Naive B cell (primary cell): ENCODE measurements at regions not wholly inside any gene's neighbourhood (a gene's known extent, or its start where the extent isn't known, plus 50 kb on each side); places are given as distances from the start of the nearest gene placed in this dataset.

ENCODE experiments used
- ATAC-seq, 2 donors: fragments of 150-1000 bp; cut with Tn5 transposase; 2 replicates each; pipeline ENCODE4 v1.10.0; 2021; ENCODE audit warnings: low read depth in 2 of 2, mild to moderate bottlenecking in 2 of 2, moderate library complexity in 2 of 2
- DNase-seq: peaks from one replicate; pipeline ENCODE4 v3.0.0; 2022
- H3K27ac Mint-ChIP-seq, 6 donors: one replicate each; pipeline ENCODE4 v1.8.0; 2020 to 2022; ENCODE audit warnings: mild to moderate bottlenecking in 6 of 6, mixed read lengths in 6 of 6, moderate library complexity in 5 of 6, inconsistent platforms in 2 of 6
- H3K27me3 Mint-ChIP-seq, 3 donors: one replicate each; pipeline ENCODE4 v1.8.0; 2021 to 2022; ENCODE audit warnings: mixed read lengths in 3 of 3, mild to moderate bottlenecking in 1 of 3
- H3K36me3 Mint-ChIP-seq, 2 donors: one replicate each; pipeline ENCODE4 v1.8.0; 2020 to 2022; ENCODE audit warnings: mixed read lengths in 2 of 2, inconsistent platforms in 1 of 2, mild to moderate bottlenecking in 1 of 2
- H3K4me1 Mint-ChIP-seq, 3 donors: one replicate each; pipeline ENCODE4 v1.8.0; 2020 to 2022; ENCODE audit warnings: mixed read lengths in 3 of 3, inconsistent platforms in 1 of 3, mild to moderate bottlenecking in 1 of 3, moderate library complexity in 1 of 3
- H3K4me3 Mint-ChIP-seq, 8 donors: one replicate each; pipeline ENCODE4 v1.8.0; 2020 to 2022; ENCODE audit warnings: mild to moderate bottlenecking in 8 of 8, mixed read lengths in 8 of 8, moderate library complexity in 8 of 8, inconsistent platforms in 2 of 8
- H3K9me3 Mint-ChIP-seq, 7 donors: one replicate each; pipeline ENCODE4 v1.8.0; 2020 to 2022; ENCODE audit warnings: mixed read lengths in 7 of 7, mild to moderate bottlenecking in 5 of 7, inconsistent platforms in 2 of 7, moderate library complexity in 1 of 7

DNA sequence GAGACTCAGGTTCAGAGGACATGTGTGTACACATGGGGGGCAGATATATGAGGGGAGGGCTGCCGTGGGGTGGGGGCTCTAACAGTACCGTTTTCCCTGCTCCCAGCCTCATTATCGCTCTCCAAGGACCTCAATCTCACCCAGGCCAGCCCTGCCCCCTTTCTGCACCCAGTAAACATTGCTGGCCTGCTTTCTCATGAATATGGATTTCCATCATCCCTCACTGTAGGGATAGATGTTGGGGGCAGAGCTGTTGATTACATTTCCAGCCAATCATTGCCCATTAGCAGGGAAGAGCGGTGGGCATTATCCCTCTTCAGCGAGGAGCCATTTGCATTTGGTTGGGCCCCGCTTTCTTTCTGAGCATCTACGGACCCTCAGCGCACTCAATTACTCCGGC lies 273.8 kb downstream of the RPS6KC1 start:
- peak overlapping the region in 1 of 6 donors; percentile 18 for H3K27ac Mint-ChIP-seq
- no peak overlapping the region for H3K4me3 Mint-ChIP-seq
- no peak for DNase-seq
- H3K4me1 Mint-ChIP-seq, result no peaks in the 10 kb centered on the region
- H3K36me3 Mint-ChIP-seq, result no peaks in the 10 kb centered on the region
- H3K9me3 Mint-ChIP-seq, result peaks cover 0 to 7% (median 5%) of the 10 kb centered on the region in 7 donors
- peaks cover 4 to 13% (median 8%) of the 10 kb centered on the region in 3 donors for H3K27me3 Mint-ChIP-seq
- no peak for ATAC-seq

DNA sequence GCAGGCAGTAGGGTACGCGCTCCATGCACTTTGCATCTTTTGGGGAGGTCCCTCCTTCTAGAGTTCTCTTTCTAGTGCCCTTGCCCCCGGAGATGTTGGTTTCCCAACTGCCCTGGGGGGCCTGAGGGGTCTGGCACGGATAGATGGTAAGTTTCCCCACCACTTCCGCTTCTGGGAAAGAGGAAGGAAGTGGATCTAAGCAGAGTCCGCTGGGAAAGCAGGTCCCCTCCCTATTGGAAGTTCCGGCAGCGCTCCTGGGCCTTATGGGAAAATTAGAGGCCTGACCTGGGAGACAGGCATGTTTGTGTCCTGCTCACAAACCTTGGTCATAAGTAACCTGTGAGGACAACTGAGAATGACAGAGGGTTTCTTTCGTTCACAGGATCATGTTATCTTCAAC lies 274.4 kb downstream of the RPS6KC1 start:
- H3K27me3 Mint-ChIP-seq, result peaks cover 8 to 13% (median 8%) of the 10 kb centered on the region in 3 donors
- H3K4me3 Mint-ChIP-seq, result no peak overlapping the region
- ATAC-seq (no peak), DNase-seq (no peak)
- H3K36me3 Mint-ChIP-seq, result no peaks in the 10 kb centered on the region
- no peak overlapping the region for H3K27ac Mint-ChIP-seq
- no peaks in the 10 kb centered on the region for H3K4me1 Mint-ChIP-seq
- peaks cover 0 to 7% (median 5%) of the 10 kb centered on the region in 7 donors for H3K9me3 Mint-ChIP-seq

DNA sequence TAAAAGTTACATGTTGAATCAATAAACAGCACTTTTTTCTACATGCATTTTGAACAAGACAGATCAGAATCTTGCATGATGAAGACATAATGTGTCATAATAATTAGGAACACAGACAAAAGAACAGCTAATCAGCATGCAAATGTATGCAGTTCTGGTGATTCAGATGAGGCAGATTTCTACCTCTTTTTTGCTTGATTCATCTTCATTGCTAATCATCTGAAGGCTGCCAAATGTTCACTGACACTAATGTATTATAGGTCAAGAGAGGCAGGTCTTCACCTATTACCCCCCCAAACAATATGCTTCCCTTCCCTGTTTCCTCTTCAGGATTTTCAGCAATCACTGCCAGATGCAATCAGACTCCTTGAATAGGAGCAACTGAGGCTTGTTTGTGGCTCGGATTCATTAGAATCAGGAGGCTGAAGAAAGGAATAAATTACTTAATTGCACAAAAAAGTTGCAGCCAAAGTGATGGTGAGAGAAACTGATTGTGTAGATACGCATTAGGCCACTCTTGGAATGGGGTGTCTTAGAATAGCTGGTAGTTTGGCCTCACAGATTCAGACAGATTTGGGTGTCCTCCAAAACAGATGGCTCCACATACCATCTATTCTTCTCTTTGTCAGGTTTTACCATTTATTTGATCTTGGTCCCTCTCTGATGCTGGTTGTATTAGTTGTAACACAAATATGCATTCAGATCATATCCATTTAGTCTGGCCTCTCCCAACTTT lies 275.4 kb downstream of the RPS6KC1 start:
- DNase-seq (no peak), ATAC-seq (no peak)
- H3K36me3 Mint-ChIP-seq, result no peaks in the 10 kb centered on the region
- H3K4me3 Mint-ChIP-seq, result no peak overlapping the region
- H3K9me3 Mint-ChIP-seq, result peaks cover 0 to 6% (median 3%) of the 10 kb centered on the region in 7 donors
- no peak overlapping the region for H3K27ac Mint-ChIP-seq
- H3K27me3 Mint-ChIP-seq, result peaks cover 8 to 13% (median 8%) of the 10 kb centered on the region in 3 donors
- no peaks in the 10 kb centered on the region for H3K4me1 Mint-ChIP-seq

DNA sequence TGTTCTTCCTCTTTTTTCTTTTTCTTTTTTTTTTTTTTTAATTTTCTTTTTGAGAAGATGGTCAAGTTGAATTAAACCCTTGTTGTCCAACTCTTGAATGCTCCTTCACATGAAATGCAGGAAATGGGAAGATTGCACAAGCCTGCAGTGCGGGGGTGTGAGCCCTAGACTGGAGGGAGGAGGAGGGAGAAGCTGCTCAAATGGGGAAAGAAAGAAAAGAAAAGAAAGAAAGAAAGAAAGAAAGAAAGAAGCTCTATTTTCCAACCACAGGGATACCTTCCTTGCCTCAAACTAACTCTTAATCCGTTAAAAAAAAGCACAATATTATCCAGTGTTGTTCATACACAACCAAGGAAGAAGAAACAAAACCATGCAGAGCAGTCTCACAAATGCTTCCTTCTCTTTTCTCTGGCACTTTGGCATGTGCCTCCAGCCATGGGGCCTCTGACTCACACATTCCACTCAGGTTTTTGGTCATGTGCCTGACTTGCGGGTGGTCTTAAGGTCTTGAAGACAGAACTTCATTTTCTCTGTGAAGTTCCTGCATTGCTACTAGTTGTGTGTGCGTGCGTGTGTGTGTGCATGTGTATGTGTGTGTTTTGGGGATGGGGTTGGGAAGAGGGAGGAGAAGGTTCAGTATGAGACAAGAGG lies 276.1 kb downstream of the RPS6KC1 start:
- Mint-ChIP-seq H3K4me1 (no peaks in the 10 kb centered on the region), H3K27ac (no peak overlapping the region)
- ATAC-seq, result no peak

GRCh38 chr1:213329406-213330008 lies 278.5 kb downstream of the RPS6KC1 start:
- H3K27ac Mint-ChIP-seq, result no peak overlapping the region
- ATAC-seq, result no peak
- DNase-seq, result no peak
- H3K9me3 Mint-ChIP-seq, result no peaks in the 10 kb centered on the region
- no peak overlapping the region for H3K4me3 Mint-ChIP-seq
- H3K36me3 Mint-ChIP-seq, result no peaks in the 10 kb centered on the region
- H3K27me3 Mint-ChIP-seq, result peaks cover 4 to 9% (median 8%) of the 10 kb centered on the region in 3 donors
- H3K4me1 Mint-ChIP-seq, result no peaks in the 10 kb centered on the region

More for the DNA sequence above, 276.1 kb downstream of the RPS6KC1 start:
- Mint-ChIP-seq H3K27me3 (peaks cover 8 to 9% (median 8%) of the 10 kb centered on the region in 3 donors), H3K36me3 (no peaks in the 10 kb centered on the region), H3K4me3 (no peak overlapping the region), H3K9me3 (peaks cover 0 to 4% (median 0%) of the 10 kb centered on the region in 7 donors)
- DNase-seq, result no peak

DNA sequence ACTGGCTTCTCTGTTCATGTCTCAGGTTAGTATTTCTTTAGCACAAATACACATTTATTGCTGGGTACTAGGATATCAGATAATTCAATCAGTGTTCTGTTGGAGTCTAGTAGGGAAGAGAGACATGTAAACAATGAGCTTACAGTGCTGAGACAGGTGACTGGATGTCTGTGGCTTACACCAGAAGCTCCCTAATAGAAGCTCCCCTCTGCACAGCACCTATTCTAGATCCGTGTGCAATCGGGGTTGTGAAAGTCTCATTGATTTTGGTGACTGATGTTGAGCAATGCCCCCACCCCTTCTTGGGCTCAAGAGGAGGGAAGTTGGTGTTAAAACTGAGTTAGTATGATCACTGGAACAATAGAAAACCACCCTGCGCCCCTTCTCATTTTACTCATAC lies 279.2 kb downstream of the RPS6KC1 start:
- H3K4me1 Mint-ChIP-seq, result no peaks in the 10 kb centered on the region
- H3K9me3 Mint-ChIP-seq, result no peaks in the 10 kb centered on the region
- no peak overlapping the region for H3K27ac Mint-ChIP-seq

DNA sequence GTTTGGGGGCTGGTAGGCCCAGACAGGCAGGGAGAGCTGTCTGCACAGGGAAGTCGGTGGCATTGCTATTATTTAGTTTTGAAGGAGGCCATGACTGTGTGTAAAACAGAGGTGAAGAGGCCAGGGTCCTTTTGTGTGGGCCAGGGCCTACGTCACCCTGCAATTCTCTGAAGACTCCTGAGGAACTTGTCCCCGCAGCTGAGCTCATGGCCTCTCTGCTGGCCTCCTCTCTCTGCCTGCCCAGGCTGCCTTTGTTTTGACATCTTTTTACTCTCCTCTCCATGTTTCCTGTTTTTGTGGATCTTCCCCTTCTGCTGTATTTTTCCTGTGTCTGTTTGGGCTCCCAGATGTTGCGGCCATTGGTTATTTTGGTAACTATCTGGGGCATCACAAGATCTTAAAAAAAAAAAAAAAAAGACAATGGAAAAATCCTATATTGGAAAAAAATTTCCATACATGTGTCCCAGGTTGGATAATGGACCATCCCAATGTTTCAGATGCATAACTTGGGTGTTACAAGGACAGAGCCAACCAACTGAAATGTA lies 280.7 kb downstream of the RPS6KC1 start:
- DNase-seq (no peak), ATAC-seq (no peak)
- Mint-ChIP-seq H3K36me3 (no peaks in the 10 kb centered on the region), H3K9me3 (no peaks in the 10 kb centered on the region), H3K4me3 (no peak overlapping the region), H3K27ac (no peak overlapping the region), H3K27me3 (peaks cover 4 to 9% (median 8%) of the 10 kb centered on the region in 3 donors), H3K4me1 (no peaks in the 10 kb centered on the region)

More for the DNA sequence above, 279.2 kb downstream of the RPS6KC1 start:
- Mint-ChIP-seq H3K4me3 (no peak overlapping the region), H3K36me3 (no peaks in the 10 kb centered on the region), H3K27me3 (peaks cover 4 to 9% (median 8%) of the 10 kb centered on the region in 3 donors)
- DNase-seq (no peak), ATAC-seq (no peak)

DNA sequence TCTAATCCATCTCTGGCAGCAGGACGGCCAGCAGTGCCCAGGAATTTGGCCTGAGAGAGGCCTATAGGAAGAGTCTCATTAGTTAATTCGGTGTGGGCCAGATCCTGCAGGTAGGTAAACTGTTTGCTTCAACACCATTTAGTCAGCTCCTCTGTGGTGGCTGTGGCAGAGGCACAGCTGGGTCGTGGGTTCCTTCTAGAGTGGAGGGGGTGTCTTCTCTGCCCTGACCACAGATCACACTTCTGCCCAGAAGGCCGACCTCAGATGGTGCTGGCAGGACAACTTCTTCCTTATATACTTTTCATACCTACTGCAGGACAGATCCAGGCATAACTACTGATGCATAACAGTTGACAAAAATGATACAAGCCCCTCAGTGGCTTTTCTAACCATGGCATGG lies 281.4 kb downstream of the RPS6KC1 start:
- Mint-ChIP-seq H3K27me3 (peaks cover 0 to 4% (median 4%) of the 10 kb centered on the region in 3 donors), H3K4me3 (peak overlapping the region in 1 of 8 donors; percentile 4), H3K27ac (peak overlapping the region in 1 of 6 donors; percentile 8), H3K9me3 (no peaks in the 10 kb centered on the region), H3K4me1 (no peaks in the 10 kb centered on the region), H3K36me3 (no peaks in the 10 kb centered on the region)
- ATAC-seq (no peak), DNase-seq (no peak)

GRCh38 chr1:213333121-213333520 lies 282.1 kb downstream of the RPS6KC1 start:
- peaks cover 0 to 4% (median 0%) of the 10 kb centered on the region in 3 donors for H3K27me3 Mint-ChIP-seq
- no peaks in the 10 kb centered on the region for H3K36me3 Mint-ChIP-seq
- no peak overlapping the region for H3K27ac Mint-ChIP-seq
- DNase-seq (no peak), ATAC-seq (no peak)
- H3K4me3 Mint-ChIP-seq, result no peak overlapping the region
- no peaks in the 10 kb centered on the region for H3K4me1 Mint-ChIP-seq
- peaks cover 0 to 2% (median 0%) of the 10 kb centered on the region in 7 donors for H3K9me3 Mint-ChIP-seq

GRCh38 chr1:213335084-213335483 lies 284.0 kb downstream of the RPS6KC1 start:
- no peaks in the 10 kb centered on the region for H3K4me1 Mint-ChIP-seq

GRCh38 chr1:213337025-213337678 lies 286.1 kb downstream of the RPS6KC1 start:
- DNase-seq (no peak), ATAC-seq (no peak)
- Mint-ChIP-seq H3K27me3 (no peaks in the 10 kb centered on the region), H3K27ac (no peak overlapping the region), H3K9me3 (peaks cover 0 to 3% (median 0%) of the 10 kb centered on the region in 7 donors), H3K4me3 (no peak overlapping the region), H3K4me1 (no peaks in the 10 kb centered on the region), H3K36me3 (no peaks in the 10 kb centered on the region)

More at GRCh38 chr1:213335084-213335483, 284.0 kb downstream of the RPS6KC1 start:
- Mint-ChIP-seq H3K9me3 (peaks cover 0 to 2% (median 0%) of the 10 kb centered on the region in 7 donors), H3K4me3 (no peak overlapping the region), H3K27ac (no peak overlapping the region), H3K27me3 (peaks cover 0 to 3% (median 0%) of the 10 kb centered on the region in 3 donors), H3K36me3 (no peaks in the 10 kb centered on the region)
- DNase-seq, result no peak
- no peak for ATAC-seq

GRCh38 chr1:213340593-213340992 lies 289.6 kb downstream of the RPS6KC1 start:
- ATAC-seq, result no peak
- H3K27me3 Mint-ChIP-seq, result no peaks in the 10 kb centered on the region

DNA sequence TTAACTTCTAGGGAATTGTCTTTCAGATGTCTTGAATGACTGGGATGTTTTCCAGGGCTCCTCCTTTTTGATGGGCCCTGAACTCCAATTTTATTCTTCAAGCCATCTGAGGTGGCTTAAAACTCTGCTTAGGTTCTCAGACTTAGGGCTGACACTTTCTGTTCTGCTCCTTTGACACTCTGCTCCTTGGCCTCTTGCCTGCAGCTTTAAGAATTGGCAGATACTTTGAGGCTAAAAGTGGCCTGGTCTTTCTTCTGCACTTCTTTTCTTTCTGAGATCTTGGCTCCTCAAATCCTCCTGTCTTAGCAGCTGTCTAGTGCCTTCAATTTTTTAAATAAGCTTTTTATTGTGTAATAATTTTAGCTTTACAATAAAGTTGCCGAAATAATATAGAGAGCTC lies 294.6 kb downstream of the RPS6KC1 start:
- DNase-seq (no peak), ATAC-seq (no peak)
- Mint-ChIP-seq H3K27me3 (peaks cover 12 to 19% (median 15%) of the 10 kb centered on the region in 3 donors), H3K36me3 (no peaks in the 10 kb centered on the region), H3K9me3 (peaks cover 0 to 9% (median 2%) of the 10 kb centered on the region in 7 donors), H3K27ac (no peak overlapping the region), H3K4me1 (no peaks in the 10 kb centered on the region), H3K4me3 (no peak overlapping the region)

More at GRCh38 chr1:213340593-213340992, 289.6 kb downstream of the RPS6KC1 start:
- H3K4me3 Mint-ChIP-seq, result no peak overlapping the region
- H3K36me3 Mint-ChIP-seq, result no peaks in the 10 kb centered on the region
- H3K9me3 Mint-ChIP-seq, result peaks cover 0 to 9% (median 3%) of the 10 kb centered on the region in 7 donors
- no peak overlapping the region for H3K27ac Mint-ChIP-seq
- DNase-seq, result no peak
- H3K4me1 Mint-ChIP-seq, result no peaks in the 10 kb centered on the region
